Activated CD8-positive, alpha-beta memory T cell treated with anti-CD3 and anti-CD28 coated beads for 48 hours (primary cell): ENCODE measurements at regions not wholly inside any gene's neighbourhood (a gene's known extent, or its start where the extent isn't known, plus 50 kb on each side); places are given as distances from the start of the nearest gene placed in this dataset.

Source experiments
- DNase-seq, 3 experiments: peaks; one replicate each; pipeline ENCODE4 v3.0.0-alpha.2; 2020; ENCODE audit warnings: low read depth in 2 of 3, low spot score in 2 of 3

DNA sequence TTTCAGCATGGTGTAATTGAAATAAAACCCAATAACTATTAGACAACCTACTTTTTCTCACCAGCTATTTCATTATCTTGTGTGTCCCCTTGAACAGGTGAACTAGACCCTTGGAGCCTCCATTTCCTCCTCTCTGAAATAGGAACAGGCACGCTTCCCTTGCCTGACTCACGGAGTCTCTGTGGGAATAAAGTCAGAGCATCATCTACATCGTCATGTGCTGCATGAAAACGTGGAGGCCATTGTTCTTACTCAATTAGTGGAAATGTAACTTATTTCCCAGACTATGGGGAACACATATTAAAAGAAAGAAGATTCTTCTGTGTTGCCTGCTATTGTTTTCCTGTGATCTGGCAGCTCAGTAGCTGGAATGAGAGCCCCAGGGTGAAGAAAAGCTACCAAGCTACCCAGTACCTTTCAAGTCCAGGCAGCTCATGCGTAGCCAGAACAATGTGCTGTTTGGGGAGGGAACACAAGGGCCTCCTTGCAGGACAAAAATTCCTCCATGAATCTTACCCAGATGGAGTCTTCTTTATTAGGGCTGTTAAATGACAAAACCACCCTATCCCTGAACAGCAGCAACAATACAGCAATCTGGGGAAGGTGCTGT is 59.8 kb downstream of the SOX11 start:
- DNase-seq, result no peak

DNA sequence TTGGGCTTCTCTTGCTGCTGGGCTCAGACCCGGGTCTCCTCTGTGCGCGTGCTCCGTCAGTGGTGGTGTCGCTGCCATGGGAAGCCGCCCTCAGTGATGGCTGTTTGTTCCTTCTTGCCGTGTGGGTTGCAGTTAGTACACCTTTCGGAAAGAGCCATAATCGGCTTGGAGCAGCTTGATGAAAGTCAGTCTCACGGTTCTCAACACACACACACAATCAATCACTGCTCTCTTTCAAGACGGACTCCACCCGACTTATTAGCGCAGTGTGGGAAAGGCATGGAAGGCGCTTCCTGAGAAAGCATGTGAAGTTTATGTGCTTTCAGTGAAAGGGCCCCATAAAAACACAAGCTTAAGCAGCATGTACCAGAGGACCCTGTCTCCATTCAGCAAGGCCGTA is 64.1 kb downstream of the SOX11 start:
- no peak for DNase-seq

DNA sequence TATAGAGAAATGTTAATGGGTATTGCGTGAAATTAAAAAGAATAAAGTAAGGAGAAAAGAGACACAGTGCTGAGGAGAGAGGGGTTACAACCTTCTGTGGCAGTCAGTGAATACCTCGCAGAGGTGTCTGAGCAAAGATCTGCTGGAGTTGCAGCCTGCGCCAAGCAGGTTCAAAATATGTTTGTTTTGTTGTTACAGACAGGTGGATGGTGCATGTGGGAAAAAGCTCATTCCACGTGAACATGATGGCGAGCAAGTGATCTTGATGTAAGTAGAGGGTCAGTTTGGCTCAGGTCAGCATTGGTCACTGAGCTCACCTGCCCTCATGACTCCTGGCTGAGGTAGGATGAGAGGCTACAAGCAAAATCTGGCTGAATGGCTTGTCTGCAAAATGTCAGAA is 66.2 kb downstream of the SOX11 start:
- no peak for DNase-seq

DNA sequence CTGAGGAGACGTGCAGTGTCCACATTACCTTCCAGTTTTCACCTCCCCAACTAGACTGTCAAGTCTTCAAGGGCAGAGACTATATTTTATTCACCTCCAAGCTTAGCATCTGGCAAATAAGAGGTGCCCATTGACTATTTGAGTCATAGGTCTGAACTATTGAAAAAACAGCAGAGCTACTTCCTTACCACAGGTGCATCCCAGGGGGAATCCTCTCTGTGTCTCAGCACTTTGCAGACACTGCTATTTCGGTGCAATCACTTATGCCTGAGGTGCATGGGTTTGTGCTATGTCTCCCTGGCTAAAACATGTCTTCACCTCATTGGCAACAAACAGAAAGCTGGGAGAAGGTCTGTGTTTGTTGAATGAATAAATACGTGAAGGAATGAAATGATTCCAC is 67.8 kb downstream of the SOX11 start:
- DNase-seq, result no peak

DNA sequence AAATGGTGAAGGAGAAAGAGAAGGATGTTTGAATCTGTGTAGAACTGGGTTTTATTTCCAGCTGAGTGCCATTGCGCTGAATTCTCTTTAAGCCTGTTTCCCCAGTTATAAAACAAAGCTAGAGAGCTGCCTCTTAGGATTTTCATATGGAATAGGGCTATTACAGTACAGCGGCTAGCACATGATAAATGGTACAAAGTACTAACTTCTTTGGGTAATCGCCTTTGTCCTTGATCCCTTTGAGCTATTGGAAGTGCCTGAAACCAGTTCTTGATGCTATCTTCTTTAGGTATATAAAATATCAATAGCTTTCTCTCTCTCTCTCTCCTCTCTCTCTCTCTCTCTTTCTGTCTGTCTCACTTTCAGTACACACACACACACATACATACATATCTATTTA is 71.3 kb downstream of the SOX11 start:
- no peak for DNase-seq

DNA sequence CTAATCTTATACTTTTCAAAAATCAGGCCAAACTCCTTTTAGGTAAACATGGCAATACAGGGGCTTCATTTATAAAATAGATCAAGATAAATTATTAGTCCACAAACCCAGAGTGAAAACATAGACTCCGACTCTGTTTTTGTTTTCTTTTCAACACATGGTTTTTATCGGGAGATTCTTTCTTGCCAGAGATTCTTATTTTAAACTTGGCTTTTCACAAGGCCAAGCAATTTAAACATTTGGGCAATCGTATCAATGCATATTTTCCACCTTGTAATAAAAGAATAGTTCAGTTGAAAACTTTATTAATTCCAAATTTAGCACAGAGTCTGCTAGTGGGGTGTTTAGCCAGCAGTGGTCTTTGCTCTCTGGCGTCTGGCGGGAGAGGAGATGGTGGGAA is 71.9 kb downstream of the SOX11 start:
- DNase-seq, result no peak

DNA sequence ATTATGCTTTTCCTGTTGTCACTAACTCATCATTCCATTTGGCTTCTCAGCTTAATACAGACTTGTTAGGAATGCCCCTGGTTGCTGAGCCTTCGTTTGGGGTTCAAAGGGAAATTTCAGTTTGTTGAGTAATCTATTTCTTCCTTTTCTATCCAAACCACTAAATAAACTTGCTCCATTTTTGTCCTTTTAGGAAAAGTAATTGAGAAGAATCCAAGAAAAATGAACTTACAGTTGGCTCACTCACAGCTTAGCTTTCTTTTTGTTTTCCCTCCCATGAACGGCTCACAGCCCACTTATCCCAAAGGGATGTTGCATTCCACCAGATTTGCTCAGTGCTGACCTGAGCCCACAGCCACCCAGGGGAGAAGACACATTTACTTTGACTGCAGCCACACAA is 73.9 kb downstream of the SOX11 start:
- no peak for DNase-seq

DNA sequence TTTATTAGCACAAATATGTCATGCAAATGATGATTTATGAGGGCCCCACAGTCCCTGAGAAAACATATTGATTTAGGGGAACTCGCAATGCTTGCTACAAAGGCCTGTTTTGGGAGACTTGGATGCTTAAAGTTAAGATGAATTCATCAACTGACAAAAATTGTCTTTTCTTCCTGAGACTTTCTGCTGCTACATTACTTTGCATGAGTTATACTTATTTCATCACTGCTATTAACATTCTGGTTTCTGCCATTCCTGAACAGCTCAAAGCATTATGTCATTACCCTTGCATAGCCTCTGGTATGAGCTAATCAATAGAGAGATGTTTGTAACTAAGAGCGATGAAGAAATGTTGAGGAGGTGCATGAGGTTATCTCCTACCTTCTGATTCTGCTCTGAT is 74.4 kb downstream of the SOX11 start:
- no peak for DNase-seq

DNA sequence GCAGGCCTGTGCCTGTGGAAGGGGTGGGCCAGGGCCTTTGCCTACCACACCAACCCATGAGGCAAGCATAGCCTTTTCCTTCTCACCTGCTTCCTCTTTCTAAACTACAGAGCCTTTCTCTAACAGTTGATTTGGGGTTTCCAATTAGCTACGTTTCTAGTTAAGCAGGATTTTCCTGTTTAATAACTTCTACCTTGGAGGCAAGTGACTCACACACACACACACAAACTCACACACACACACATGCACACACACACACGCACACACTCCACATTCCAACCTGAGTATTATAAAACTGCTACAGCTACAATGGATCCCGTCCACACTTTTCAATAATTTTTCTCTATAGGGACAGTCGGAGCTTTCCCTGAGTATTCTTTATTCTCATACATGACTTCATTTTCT is 84.9 kb downstream of the SOX11 start:
- DNase-seq, result no peak

DNA sequence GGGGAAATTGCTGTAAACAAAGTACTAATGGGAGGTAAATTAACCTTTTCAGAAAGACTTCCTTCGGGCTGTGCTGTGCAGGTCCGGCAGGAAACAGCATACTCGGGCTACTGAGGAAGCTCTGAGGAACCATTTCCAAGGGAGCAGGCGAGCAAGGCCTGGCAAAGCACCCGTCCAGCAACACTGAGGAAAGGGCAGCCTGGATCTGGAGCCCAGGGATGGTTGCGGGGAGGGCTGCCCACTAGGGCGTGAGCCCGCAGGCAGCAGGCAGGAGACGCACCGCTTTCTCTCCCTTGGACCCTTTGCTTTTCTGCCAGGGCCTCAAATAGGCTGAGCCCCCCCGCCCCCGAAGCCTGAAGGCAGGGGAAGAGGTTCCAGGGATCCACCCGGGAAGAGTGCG is 89.5 kb downstream of the SOX11 start:
- DNase-seq, result no peak

DNA sequence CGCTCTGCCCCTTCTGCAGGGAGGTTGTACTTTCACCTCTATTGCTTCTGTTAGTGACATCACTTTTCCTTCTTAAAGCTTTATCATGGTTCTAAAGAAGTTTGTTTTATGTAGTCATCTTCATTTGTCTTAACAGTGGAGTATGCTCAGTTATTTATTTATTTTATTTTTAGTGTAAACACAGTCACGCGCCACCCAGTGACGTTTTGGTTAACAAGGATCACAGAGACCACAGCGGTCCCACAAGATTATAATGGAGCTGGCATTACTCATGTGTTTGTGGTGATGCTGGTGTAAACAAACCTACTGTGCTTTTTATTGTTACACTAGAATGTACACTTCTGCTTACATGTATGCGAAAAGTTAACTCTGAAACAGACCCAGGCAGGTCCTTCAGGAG is 89.9 kb downstream of the SOX11 start:
- DNase-seq, result no peak

DNA sequence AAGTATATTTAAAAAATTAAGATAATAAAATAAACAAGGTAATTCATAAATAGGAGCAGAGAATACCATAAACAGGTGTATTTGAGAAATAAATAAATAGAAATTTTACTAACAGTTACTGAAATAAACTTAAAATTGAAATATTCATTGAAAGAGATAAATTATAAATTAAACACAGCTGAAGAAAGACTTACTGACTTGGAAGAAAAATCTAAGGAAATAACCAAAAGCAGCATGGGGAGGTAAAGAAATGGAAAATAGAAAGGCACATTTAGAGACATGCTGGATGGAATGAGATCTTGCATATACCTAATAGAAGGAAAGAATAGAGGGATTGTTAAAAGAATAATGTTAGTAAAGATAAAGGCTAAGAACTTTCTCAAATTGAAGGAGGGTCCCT is 96.3 kb downstream of the SOX11 start:
- DNase-seq, result no peak

DNA sequence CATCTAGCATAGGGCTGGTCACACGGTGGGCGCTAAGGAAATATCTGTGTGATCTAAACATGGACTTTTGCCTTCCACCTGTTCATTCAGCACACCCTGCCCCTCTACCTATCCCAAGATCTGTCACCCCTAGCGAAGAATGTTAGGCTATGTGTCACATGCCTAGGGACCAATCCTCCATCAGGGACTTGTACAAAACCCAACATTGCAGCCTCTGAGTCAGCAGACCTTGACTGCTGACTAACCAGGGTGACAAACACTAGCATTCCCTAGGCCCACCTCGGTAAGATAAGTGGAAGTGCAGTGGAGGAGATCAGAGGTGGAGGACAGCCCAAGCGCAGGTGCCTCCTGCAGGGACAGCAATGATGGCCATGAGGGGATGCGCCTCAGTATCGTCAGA is 99.2 kb downstream of the SOX11 start:
- no peak for DNase-seq

DNA sequence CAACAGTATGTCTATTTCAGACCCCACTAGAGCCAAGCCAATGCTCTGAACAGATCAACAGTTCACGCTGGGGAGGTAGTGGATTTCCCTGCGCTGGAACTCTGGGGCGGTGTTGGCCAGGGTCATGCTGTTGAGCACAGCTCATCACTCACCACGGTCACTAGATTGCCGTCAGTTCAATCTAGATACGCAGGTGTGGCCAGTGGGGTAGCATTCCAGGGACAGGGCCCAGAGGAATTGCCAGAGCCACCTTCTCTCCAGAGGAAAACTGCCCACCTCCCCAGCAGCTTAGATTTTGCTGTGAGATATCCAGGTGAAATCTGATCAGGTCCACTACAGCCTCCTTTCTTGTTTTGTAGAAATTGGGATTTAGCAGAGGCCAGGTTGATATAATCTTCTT is 101.8 kb downstream of the SOX11 start:
- DNase-seq, result no peak

DNA sequence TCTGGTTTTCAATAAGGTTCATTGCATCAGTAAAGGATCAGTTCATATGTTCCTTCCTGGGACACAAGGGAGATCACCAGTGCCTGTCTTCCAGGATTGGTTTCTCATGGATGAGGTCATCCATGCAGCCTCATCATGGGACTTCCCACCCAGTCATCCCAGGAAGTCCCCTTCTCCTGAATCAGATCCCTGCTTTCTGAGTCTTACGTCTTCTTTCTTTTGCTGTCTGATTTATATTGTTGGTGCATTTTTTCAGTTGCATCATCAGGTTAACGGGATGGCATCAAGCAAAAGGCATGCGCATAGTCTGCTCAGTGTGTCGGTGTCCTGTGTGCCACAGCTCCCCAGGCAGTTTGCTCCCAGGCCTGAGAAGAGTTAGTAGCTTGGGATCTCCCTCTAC is 105.9 kb downstream of the SOX11 start:
- DNase-seq, result no peak

DNA sequence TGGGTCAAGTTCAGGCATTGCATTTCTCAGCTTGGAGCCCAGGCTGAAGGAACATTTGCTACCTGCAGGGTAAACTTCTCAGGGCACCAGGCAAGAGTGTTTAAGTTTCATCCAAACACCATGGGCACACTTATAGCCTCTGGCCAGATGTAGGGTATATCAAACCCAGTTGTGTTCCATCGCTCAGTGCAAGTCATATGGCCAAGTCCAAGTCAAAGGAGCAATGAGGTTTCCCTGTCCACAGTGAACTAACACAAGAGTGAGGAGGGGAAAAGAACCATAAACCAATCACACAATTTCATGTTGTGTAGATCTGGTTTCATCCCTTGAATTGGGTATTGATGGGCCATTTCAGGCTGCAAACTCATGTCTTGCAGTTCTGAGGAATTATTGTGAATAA is 107.2 kb downstream of the SOX11 start:
- no peak for DNase-seq

DNA sequence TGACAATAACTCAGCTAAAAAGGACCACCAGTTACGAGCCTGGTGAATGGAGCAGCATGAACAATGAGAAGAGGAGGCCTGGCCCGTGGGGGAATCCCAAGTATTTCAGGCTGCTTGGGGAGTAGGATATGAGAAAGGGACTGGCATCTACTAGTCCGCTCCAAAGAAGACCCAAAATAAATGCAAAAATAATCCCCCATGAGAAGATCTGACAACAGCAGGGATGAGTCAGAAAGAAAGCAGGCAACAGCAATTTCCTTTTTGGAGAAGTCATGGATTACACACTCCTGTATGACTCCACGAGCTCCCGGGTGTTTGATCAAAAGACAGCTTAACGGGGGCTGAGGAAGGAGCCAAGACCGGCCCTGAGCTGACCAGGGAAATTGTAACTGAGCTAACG is 111.4 kb downstream of the SOX11 start:
- DNase-seq, result no peak

DNA sequence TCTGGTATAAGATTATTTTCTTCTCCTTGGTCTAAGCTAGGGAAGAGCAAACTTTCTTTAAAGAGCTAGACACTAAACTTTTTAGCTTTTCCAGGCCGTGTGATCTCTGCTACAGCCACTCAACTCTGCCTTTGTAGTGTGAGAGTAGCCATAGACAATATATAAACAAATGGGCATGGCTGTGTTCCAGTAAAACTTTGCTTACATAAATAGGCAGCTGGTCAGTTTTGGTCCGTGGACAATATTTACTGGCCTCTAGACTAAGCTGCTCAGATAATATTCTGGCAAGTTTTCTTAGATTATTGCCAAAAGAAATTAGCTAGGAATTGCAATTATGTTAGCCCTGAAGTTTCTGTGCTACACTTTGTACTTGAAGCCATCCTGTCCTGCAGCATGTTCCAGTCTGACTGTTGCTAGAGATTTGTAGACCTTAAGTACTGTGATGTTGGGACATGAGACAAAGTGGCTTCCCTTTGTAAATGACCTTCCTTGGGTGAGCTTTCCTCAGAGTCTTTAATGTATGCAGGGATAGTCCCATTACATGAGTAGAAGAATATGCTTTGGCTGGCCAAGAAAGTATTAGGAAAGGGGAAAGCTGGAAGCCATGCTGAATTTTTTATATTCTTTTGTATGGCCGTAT is 126.9 kb downstream of the SOX11 start:
- DNase-seq, result no peak

DNA sequence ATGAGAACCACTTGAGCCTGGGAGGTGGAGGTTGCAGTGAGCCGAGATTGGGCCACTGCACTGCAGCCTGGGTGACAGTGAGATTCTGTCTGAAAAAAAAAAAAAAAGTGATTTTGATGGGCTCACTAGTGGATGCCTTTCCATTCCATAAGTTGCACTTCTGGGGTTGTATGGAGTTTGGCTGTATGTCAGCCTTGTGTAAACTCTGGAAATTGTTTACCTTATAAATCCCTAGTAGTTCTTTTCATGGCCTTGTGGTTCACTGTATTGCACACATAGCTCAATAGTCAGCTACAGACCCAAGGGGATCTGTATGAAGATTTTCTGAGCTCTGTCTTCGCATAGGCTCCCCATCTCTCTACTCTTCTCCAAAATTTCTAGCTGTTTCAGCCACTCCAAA is 131.9 kb downstream of the SOX11 start:
- no peak for DNase-seq

DNA sequence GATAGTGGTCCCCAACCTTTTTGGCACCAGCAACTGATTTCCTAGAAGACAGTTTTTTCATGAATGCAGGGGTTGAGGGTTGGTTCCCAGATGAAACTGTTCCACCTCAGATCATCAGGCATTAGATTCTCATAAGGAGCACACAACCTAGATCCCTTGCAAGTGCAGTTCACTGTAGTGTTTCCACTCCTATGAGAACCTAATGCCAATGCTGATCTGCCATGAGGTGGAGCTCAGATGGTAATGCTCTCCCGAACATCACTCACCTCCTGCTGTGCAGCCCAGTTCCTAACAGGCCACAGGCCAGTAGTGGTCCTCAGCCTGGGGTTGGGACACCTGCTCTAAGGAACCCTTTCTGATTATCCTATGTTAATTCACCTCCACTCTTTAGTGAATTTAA is 133.5 kb downstream of the SOX11 start:
- DNase-seq, result no peak

DNA sequence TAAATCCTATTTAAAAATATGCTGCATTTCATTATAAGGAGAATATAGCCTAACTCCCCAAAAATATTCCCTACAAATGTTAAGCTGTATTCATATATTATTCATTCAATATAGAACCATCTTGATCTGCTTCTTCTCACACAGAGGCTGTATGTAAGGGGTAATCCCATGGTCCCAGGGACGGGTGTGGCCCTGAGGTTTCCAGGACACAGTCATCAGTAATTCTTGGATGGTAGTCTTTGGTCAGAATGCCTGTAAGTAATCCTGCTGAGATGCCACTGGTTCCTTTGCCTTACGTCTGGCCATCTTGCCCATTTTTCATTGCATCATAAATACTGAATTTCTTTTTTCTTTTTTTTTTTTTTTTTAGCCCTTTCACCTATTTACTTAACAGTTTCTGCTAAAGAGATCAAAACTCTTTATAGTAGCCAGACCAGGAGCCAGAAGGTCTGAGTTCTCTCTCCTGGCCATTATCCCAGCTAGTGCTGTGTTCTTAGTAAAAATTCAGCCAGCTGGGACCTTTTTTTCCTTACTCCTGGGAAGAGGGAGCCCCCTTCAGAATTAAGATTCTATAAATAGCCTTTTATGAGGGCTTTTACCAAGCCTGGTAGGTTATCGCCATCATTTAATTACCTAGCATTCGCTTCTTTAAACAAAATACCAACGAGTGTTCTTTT is 134.9 kb downstream of the SOX11 start:
- no peak for DNase-seq

DNA sequence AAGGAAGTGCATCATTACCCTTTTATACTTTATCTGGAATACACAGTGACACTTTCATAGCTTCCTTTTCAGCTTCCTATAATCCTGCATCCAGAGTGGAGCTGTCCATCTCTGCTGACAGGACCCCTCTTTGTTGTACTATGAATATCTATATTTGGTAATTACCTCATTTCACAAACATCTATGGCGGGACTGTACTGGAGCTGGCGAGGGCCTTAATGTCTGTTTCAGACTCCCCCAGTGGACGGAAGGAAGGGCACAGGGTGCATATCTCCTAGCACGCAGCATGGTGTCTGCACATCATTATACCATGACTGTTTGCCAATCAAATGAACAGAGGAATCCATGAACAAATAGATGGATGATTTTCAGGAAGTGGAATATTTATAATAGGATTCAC is 142.3 kb downstream of the SOX11 start:
- DNase-seq, result no peak

DNA sequence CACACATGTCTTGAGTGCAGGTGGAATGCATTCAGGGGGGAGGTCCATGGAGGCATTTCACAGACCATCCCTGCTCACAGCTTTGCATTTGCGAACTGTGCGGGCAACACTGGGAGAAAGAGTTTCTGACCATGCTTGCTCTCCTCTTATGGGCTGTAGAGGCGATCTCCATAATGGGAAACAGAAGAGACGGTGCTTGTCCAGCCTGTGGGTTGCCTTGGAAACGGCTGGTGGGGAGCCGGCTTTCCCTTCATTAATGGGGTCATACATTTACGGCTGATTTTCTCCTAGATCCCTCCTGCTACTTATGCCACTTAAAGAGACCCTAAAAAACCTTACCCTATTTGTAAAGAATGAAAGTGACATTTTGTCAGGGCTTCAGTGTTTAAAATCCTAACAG is 147.4 kb downstream of the SOX11 start:
- no peak for DNase-seq
